ENCODE measurements at regions not wholly inside any gene's neighbourhood (a gene's known extent, or its start where the extent isn't known, plus 50 kb on each side); places are given as distances from the start of the nearest gene placed in this dataset.

- TF ChIP-seq EGR1 (IDR thresholded peaks at IDR 0.05): no peak
- no peak for TF ChIP-seq RAD21 (IDR thresholded peaks at IDR 0.05; ENCODE audit: low read depth)
- TF ChIP-seq FOXM1 (IDR thresholded peaks at IDR 0.05; ENCODE audit: borderline replicate concordance, low read depth): no peak
- TF ChIP-seq REST (IDR thresholded peaks at IDR 0.05; ENCODE audit: low read depth): no peak
- TF ChIP-seq ZBTB7A (IDR thresholded peaks at IDR 0.05; ENCODE audit: low read depth): no peak
- no peak for TF ChIP-seq EP300 (IDR thresholded peaks at IDR 0.05; ENCODE audit: borderline replicate concordance)
- TF ChIP-seq MAX (IDR thresholded peaks at IDR 0.05): no peak
- TF ChIP-seq USF1 (IDR thresholded peaks at IDR 0.05): no peak
- no peak for TF ChIP-seq TCF12 (IDR thresholded peaks at IDR 0.05; ENCODE audit: low read depth)
Observed at GRCh38 chr5:86688406-86688805, 70.7 kb downstream of the COX7C start.
